Adrenal gland (tissue), 9 donors: ENCODE measurements at regions not wholly inside any gene's neighbourhood (a gene's known extent, or its start where the extent isn't known, plus 50 kb on each side); places are given as distances from the start of the nearest gene placed in this dataset.

ENCODE experiments used
- DNase-seq, 7 donors: peaks; one replicate each; pipeline ENCODE4 v3.0.0-alpha.2; 2019 to 2020
- H3K27ac ChIP-seq, 5 donors: fragments of 200-600 bp; sonication (generic) in 4 of 5; 1 replicate in 3 of 5; 2 replicates in 2 of 5; pipeline versions ENCODE4 v1.5.1 to v1.8.0; 2016 to 2020; ENCODE audit warnings: mild to moderate bottlenecking in 1 of 5
- H3K27me3 ChIP-seq: fragments of 200-600 bp; 2 replicates; pipeline ENCODE4 v1.8.0; 2021
- H3K36me3 ChIP-seq, 2 donors: fragments of 200-600 bp; replicated peaks in 1 of 2; 1 replicate in 1 of 2; 2 replicates in 1 of 2; pipeline versions ENCODE4 v1.5.1 to v1.8.0; 2018 to 2022
- H3K4me1 ChIP-seq, 2 donors: fragments of 200-600 bp; replicated peaks in 1 of 2; 1 replicate in 1 of 2; 2 replicates in 1 of 2; pipeline versions ENCODE4 v1.5.1 to v1.8.0; 2018 to 2021
- H3K4me3 ChIP-seq, 4 donors: fragments of 200-600 bp; sonication (generic) in 3 of 4; one replicate each; pipeline ENCODE4 v1.5.1; 2016 to 2018
- H3K9me3 ChIP-seq, 3 donors: fragments of 200-600 bp; sonication (generic) in 1 of 3; replicated peaks in 1 of 3; 1 replicate in 2 of 3; 2 replicates in 1 of 3; pipeline versions ENCODE4 v1.5.1 to v1.8.0; 2016 to 2021
- POLR2A ChIP-seq, 2 donors: fragments of 450-650 bp; IDR thresholded peaks; one replicate each; pipeline ENCODE4 v1.6.1; 2017; ENCODE audit warnings: antibody characterized with exemption in 2 of 2, mild to moderate bottlenecking in 2 of 2, moderate library complexity in 1 of 2
- WGBS, 4 donors: extraction: QIAGEN DNeasy Blood & Tissue Kit in 2 of 4; methylation state at CpG; one replicate each; pipeline versions ENCODE4 v1.1.5 to v1.1.7; 2013 to 2017; 5-methylcytosine and 5-hydroxymethylcytosine counted together
- intact Hi-C, 2 donors: fragments of 100-400 bp; cut with DNase I; formaldehyde crosslinking; loops; one replicate each; pipeline versions ENCODE4 v1.14.1 to v1.15.0; 2022 to 2023
- TF ChIP-seq, protein P1 (sequence below), 6 experiments: fragments of 450-650 bp in 4 of 6; fragments of 200-600 bp in 2 of 6; sonication (generic) in 1 of 6; IDR thresholded peaks; 1 replicate in 5 of 6; 2 replicates in 1 of 6; pipeline versions ENCODE4 v1.5.1 to v1.8.0; 2016 to 2021; ENCODE audit warnings: antibody characterized with exemption in 6 of 6, mild to moderate bottlenecking in 2 of 6, moderate library complexity in 1 of 6
- donor health status: healthy with polysubstance abuse.
- donor health status: Bipolar disorder and iron deficiency.
- donor health status: DM: yes; HTN: yes; CAD: no.
- donor health status: DM: no; HTN: no; CAD: no.
- donor health status: DM: no; HTN: no; CAD: no.

- Histone ChIP-seq H3K4me1 (no peaks in the 10 kb centered on the region), H3K4me3 (no peak overlapping the region), H3K9me3 (no peaks in the 10 kb centered on the region), H3K36me3 (no peaks in the 10 kb centered on the region), H3K27me3 (no peaks in the 10 kb centered on the region), H3K27ac (no peak overlapping the region)
- no peak for DNase-seq
- TF ChIP-seq, protein P1, sequence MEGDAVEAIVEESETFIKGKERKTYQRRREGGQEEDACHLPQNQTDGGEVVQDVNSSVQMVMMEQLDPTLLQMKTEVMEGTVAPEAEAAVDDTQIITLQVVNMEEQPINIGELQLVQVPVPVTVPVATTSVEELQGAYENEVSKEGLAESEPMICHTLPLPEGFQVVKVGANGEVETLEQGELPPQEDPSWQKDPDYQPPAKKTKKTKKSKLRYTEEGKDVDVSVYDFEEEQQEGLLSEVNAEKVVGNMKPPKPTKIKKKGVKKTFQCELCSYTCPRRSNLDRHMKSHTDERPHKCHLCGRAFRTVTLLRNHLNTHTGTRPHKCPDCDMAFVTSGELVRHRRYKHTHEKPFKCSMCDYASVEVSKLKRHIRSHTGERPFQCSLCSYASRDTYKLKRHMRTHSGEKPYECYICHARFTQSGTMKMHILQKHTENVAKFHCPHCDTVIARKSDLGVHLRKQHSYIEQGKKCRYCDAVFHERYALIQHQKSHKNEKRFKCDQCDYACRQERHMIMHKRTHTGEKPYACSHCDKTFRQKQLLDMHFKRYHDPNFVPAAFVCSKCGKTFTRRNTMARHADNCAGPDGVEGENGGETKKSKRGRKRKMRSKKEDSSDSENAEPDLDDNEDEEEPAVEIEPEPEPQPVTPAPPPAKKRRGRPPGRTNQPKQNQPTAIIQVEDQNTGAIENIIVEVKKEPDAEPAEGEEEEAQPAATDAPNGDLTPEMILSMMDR (IDR thresholded peaks at IDR 0.05): no peak
- intact Hi-C loops: loop anchor here in 1 of 2 donors (10.0 kb wide), 1 partner anchor 677 kb away; no protein-coding TSS in a partner anchor
- WGBS, 4 donors: 70 to 85% (median 75%) methylated on average over 2 of the region's 2 CpGs
Measured at GRCh38 chr13:79678100-79678499, 197.1 kb downstream of the NDFIP2 start.

DNA sequence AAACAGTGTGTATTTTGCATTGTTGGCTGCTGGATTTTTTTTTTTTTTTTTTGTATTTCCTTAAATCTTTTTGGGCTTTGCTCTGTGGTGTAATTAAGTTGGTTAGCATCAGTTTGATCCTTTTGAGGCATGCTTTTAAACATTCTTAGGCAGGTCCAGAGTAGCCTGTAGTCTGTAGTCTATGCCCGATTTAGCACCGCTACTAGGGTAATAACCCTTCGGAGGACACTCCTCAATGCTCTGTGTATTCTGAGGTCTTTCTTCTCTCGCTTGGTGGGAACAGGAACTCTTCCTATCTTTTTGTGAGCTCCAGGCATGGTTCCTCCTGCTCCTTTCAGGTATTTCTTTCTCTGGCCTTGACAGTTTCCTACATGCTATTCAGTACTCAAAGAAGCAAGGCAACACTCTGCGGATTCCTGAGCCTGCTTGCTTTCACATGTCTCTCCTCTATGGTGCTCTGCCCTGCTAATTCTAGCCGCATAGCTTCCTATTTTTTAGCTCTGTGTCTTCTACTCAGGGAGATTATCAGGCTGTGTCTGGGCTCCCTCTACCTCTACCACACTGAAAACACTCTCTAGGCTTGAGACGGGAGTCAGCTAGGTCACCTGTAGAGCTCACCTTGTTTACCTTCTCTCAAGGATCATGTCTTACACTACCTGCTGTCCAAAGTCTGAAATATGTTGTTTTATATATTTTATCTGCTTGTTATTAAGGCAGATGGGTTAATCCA is 195.1 kb downstream of the NDFIP2 start:
- H3K36me3 ChIP-seq: no peaks in the 10 kb centered on the region
- intact Hi-C loops: loop anchor here in 1 of 2 donors (10.0 kb wide), 1 partner anchor 679 kb away; no protein-coding TSS in a partner anchor
- no peak overlapping the region for H3K4me3 ChIP-seq
- 85 to 92% (median 87%) methylated on average over 7 of the region's 7 CpGs for WGBS, 4 donors
- H3K4me1 ChIP-seq: no peaks in the 10 kb centered on the region
- no peaks in the 10 kb centered on the region for H3K9me3 ChIP-seq
- TF ChIP-seq, protein P1 (IDR thresholded peaks at IDR 0.05): no peak
- TF ChIP-seq POLR2A (IDR thresholded peaks at IDR 0.05): no peak
- DNase-seq: no peak
- H3K27ac ChIP-seq: no peak overlapping the region
- no peaks in the 10 kb centered on the region for H3K27me3 ChIP-seq

DNA sequence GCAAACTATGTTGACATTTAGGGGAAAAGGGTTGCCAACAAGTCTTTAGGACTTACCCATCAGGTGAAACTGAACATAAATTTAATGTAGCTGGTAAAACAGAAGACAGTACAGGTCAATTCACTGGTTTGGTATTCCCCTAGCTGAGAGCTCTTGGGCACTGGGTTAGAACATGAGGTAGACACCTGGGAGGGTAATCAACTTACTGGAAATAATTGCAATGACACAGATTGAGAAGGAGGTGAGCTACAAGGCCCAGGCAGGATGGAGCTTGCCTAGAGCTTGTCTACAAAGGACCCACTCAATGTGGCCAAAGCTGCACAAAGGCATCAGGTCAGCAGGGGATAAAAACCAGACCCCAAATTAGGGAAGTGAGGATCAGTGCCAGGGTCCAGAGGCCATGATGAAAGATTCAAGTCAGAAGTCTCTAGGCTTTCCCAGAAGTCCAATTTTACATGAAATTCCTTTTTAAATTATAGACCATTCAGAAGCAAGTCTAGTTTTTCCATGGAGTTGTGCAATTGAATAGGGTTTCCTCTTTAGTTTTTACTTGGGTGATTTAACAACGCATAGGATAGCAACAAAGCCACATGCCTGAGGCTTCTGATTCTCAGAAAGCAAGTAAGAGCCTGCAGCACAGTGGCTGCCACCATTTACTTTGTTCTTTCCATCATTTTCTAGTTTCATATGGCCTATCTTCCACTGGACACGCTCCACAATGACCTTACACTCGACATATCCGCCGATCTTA is 194.0 kb downstream of the NDFIP2 start:
- Histone ChIP-seq H3K9me3 (no peaks in the 10 kb centered on the region), H3K27me3 (no peaks in the 10 kb centered on the region), H3K27ac (no peak overlapping the region), H3K36me3 (no peaks in the 10 kb centered on the region), H3K4me3 (no peak overlapping the region), H3K4me1 (no peaks in the 10 kb centered on the region)
- WGBS, 4 donors: 90 to 95% (median 92%) methylated on average over 5 of the region's 5 CpGs
- intact Hi-C loops: loop anchor here in 1 of 2 donors (10.0 kb wide), 1 partner anchor 680 kb away; no protein-coding TSS in a partner anchor
- TF ChIP-seq, protein P1 (IDR thresholded peaks at IDR 0.05): no peak
- TF ChIP-seq POLR2A (IDR thresholded peaks at IDR 0.05): no peak
- no peak for DNase-seq

DNA sequence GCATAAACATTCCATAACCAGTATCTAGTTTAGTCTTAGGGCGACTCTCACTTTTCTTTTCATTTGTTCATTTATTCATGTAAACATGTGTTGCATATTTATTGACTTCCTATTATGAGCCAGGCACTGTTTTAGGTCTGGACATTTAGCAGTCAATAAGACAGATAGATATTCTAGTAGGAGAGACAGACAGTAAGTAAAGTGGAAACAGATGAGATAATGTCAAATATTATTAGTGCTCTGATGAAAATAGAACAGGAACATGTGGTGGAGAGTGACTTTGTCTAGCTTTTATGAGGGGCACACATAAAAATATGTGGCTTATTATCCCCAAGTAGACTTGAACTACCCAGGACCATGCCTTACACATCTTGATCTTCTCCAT is 193.0 kb downstream of the NDFIP2 start:
- TF ChIP-seq POLR2A (IDR thresholded peaks at IDR 0.05): no peak
- TF ChIP-seq, protein P1 (IDR thresholded peaks at IDR 0.05): no peak
- DNase-seq: no peak
- no peaks in the 10 kb centered on the region for H3K27me3 ChIP-seq
- H3K9me3 ChIP-seq: no peaks in the 10 kb centered on the region
- H3K4me1 ChIP-seq: no peaks in the 10 kb centered on the region
- H3K27ac ChIP-seq: no peak overlapping the region
- no peak overlapping the region for H3K4me3 ChIP-seq
- intact Hi-C loops: loop anchor here in 1 of 2 donors (10.0 kb wide), 1 partner anchor 681 kb away; no protein-coding TSS in a partner anchor
- H3K36me3 ChIP-seq: no peaks in the 10 kb centered on the region
- WGBS, 4 donors: 75 to 86% (median 78%) methylated on average over 1 of the region's 1 CpG
